22Rv1 (cell line): ENCODE measurements at regions not wholly inside any gene's neighbourhood (a gene's known extent, or its start where the extent isn't known, plus 50 kb on each side); places are given as distances from the start of the nearest gene placed in this dataset.

Experiments used
- H3K27ac ChIP-seq: fragments of 450-650 bp; 2 replicates; pipeline ENCODE4 v1.5.1; 2017
- ZFX ChIP-seq: fragments of 450-650 bp; IDR thresholded peaks from 2 replicates; pipeline ENCODE4 v1.6.1; 2017; ENCODE audit warnings: antibody characterized with exemption, borderline replicate concordance
- TF ChIP-seq, protein P1 (sequence below): fragments of 450-650 bp; IDR thresholded peaks from 2 replicates; pipeline ENCODE4 v1.5.1; 2017; ENCODE audit warnings: mild to moderate bottlenecking

DNA sequence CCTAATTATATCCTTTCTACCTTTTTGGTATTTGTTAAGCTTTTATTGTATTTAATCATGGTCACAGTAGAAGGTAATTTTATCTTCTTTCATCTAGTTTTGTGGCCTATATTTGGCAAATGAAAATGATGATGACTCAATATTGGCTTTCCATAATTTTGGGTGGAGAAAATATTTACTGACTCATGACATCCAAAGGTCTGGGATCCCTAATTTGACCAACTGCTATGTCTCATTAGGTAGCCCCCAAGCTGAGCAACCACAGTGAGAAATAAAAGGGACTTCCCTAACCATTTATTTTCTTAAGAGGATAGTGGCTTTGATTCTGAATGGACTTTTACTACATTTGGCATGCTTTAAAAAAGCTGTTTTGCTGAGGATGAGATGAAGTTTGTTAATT, 289.5 kb downstream of the RMST start:
- no peak for TF ChIP-seq ZFX
- TF ChIP-seq, protein P1, sequence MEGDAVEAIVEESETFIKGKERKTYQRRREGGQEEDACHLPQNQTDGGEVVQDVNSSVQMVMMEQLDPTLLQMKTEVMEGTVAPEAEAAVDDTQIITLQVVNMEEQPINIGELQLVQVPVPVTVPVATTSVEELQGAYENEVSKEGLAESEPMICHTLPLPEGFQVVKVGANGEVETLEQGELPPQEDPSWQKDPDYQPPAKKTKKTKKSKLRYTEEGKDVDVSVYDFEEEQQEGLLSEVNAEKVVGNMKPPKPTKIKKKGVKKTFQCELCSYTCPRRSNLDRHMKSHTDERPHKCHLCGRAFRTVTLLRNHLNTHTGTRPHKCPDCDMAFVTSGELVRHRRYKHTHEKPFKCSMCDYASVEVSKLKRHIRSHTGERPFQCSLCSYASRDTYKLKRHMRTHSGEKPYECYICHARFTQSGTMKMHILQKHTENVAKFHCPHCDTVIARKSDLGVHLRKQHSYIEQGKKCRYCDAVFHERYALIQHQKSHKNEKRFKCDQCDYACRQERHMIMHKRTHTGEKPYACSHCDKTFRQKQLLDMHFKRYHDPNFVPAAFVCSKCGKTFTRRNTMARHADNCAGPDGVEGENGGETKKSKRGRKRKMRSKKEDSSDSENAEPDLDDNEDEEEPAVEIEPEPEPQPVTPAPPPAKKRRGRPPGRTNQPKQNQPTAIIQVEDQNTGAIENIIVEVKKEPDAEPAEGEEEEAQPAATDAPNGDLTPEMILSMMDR, result no peak
- no peak overlapping the region for H3K27ac ChIP-seq

DNA sequence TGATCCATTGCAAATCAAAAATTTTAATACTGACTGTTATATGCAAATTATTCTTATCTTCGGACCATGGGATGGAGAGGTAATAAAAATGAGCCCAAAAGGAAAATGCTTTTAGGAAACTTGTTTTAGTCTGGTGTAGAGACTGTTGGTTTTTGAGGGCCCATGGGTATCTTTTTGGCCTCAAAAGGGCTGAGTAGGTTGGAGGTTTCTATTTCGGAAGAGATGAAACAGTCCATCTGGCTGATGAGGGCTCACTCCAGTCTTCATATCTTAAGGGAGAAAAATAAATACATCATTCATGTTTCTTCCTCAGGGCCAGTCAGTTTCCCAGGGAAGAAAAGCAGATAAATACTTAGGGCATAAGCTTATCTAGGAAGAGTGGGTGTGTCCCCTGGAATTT, 290.7 kb downstream of the RMST start:
- TF ChIP-seq, protein P1, result no peak
- TF ChIP-seq ZFX, result no peak
- no peak overlapping the region for H3K27ac ChIP-seq

DNA sequence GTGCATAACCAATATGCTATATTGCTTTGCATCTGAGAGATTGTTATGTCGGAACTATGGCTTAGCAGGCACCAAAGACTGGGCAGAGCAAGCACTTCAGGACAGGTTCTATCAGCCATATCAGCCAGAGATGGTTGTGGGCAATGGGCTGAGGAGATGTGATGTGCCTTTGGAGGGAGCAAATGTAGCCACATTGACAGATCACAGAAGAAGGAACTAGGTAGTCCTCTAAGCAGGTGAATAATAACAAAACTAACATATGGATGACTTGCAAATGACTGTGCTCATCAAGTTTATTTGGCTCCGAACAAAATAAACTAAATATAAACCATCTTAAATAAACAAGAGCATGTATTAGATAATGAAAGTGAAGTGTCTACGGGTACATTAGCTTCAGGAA, 291.7 kb downstream of the RMST start:
- no peak for TF ChIP-seq ZFX
- TF ChIP-seq, protein P1, result no peak
- no peak overlapping the region for H3K27ac ChIP-seq

DNA sequence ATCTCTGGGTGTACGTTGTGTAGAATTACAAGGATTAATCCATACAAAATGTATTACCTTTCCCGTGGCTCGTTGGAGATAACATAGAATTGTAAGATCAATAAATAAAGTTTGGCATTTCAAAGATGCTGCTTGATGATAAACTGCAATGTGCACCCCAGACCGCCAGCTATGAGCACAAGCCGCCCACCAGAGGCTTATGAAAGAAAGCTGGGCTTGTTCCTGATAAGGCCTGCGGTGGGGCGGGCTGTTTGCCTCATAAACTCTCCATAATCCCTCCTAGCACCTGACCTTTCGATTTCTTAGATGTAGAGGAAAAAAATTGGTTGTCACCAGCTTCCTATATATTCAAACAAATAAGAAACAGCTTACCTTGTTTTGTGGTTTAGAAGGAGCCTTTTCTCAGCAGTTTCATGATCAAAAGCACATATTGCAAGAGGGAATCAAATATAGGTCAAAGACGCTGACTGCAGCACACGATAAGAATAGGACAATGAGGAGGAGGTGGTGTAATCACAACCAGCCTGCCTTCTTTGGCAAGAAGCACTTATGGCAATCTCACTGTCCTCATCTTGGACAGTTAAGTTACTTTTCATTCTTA, 293.6 kb downstream of the RMST start:
- TF ChIP-seq ZFX, result no peak
- TF ChIP-seq, protein P1, result no peak
- no peak overlapping the region for H3K27ac ChIP-seq

DNA sequence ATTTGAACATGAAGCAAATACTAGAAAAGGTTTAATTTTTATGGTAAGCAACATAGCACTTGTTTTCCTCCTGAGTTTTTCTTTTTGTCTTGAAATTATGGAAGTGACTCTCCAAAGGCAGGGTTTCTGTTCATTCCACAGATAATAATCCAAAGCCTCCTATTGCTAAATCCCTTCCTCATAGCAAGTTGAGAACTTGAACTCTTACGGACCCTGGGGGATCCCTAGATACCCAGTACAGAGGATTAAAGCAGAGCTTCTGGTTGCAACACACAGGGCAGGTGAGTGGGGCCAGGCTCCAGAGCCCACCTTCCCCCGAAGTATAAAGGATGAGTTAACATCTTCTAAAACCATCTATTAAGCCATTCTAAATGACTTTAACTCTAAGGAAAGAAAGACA, 294.1 kb downstream of the RMST start:
- no peak overlapping the region for H3K27ac ChIP-seq
- TF ChIP-seq, protein P1, result no peak
- TF ChIP-seq ZFX, result no peak

DNA sequence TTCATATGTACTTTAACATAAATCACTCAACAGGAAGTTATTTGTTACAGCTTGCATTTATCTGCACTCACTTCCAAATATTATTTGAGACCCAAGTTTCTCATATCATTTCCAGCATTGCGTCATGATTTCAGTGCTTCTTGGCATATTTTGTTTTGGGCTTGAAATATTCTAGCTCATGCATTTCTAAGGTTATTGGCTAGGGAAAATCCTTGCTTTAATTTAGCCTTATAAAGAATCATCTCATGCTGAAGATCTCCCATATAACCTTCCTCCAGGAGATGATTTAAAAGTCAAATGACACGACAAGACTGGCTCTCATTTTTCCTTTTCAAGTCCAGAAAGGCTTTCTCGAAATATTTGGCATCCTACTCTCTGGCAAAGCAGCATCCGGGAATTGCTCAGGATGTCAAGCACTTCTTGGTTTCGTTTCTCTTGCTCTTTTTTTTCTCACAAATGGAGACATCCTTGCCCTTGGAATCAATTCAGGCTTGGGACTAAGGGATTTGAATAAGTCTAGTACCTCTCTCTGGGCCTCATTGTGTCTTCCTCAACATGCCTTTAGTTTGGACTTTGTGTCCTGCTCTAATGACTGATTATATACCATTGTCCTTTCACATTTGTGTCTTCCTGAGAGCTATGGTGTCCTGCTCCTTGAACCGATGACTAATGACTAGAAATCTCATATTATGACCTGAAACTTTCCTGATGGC, 295.0 kb downstream of the RMST start:
- H3K27ac ChIP-seq, result no peak overlapping the region
- TF ChIP-seq ZFX, result no peak

DNA sequence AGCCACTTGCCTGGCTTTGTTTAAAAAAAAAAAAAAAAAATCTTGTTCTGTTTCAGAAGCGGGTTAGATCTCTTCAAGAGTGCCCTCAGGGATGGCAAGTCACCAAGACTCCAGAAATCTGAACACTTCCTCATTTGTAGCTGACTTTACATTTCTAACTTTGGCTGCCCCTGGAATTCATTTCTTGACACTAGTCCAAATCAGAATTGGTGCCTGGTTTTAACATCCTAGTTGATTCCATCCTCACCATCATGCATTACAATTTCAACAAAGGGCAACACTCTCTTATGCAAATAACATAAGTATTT, 295.5 kb downstream of the RMST start:
- TF ChIP-seq ZFX, result no peak
- TF ChIP-seq, protein P1, result no peak
- H3K27ac ChIP-seq, result no peak overlapping the region
